ENCODE measurements at regions not wholly inside any gene's neighbourhood (a gene's known extent, or its start where the extent isn't known, plus 50 kb on each side); places are given as distances from the start of the nearest gene placed in this dataset.

DNA sequence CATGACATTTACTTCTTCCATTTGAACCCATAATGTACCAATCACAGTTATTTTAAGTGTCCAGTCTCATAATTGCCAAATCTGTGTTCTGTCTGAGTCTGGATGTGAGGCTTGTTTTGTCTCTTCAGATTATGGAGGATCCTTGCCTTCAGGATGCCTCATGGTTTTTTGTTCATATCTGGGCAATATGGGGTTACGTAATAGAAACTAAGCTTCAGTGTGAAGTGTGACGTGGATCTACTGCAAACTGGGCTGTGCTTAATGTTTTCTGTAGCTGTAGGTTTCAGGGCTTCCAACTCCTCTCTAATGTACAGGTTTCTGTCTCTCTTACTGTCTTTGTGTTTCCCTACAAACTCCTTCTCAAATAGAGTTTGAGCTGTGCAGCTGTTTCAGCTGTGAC is 223.7 kb upstream of the ADARB2 start:
- H3K9ac ChIP-seq (ENCODE audit: insufficient read length, low read depth): no peak overlapping the region
- H3K27me3 ChIP-seq (ENCODE audit: insufficient read depth, insufficient read length): no peaks in the 10 kb centered on the region
- H3K4me1 ChIP-seq (ENCODE audit: insufficient read depth, insufficient read length): no peaks in the 10 kb centered on the region
- H3K4me3 ChIP-seq (ENCODE audit: insufficient read length, low read depth): no peak overlapping the region
- no peak for DNase-seq (ENCODE audit: low read depth, low spot score)
- H3K9me3 ChIP-seq (ENCODE audit: insufficient read depth, low read length): no peaks in the 10 kb centered on the region
- H3K36me3 ChIP-seq (ENCODE audit: insufficient read depth, insufficient read length, low read length): no peaks in the 10 kb centered on the region
- TF ChIP-seq ZNF274 (IDR thresholded peaks at IDR 0.05; ENCODE audit: low read depth, low read length) (no peak), YY1 (IDR thresholded peaks at IDR 0.05; ENCODE audit: insufficient read depth, insufficient read length) (no peak), SUZ12 (IDR thresholded peaks at IDR 0.05; ENCODE audit: extremely low read depth, insufficient read depth, insufficient read length) (no peak)

DNA sequence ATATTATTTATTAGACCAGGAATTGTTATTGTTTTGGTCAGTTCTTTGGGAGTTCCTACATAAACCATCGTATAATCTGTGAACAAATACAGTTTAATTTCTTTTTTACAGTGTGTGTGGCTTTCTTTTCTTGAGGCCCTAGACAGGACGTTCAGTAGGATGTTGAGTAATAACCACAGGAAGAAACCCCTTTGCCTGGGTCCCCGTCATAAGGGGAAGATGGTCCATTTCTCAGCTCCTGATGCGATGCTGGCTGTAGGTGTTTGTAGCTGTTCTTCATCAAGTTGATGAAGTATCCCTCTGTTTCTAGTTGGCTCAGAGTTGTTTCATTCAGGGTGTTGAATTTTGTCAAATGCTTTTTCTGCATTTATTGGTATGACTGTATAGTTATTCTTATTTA is 219.7 kb upstream of the ADARB2 start:
- TF ChIP-seq ZNF274 (IDR thresholded peaks at IDR 0.05; ENCODE audit: low read depth, low read length): no peak
- no peak for TF ChIP-seq SUZ12 (IDR thresholded peaks at IDR 0.05; ENCODE audit: extremely low read depth, insufficient read depth, insufficient read length)
- no peak for TF ChIP-seq YY1 (IDR thresholded peaks at IDR 0.05; ENCODE audit: insufficient read depth, insufficient read length)
- Histone ChIP-seq H3K27me3 (ENCODE audit: insufficient read depth, insufficient read length) (no peaks in the 10 kb centered on the region), H3K4me1 (ENCODE audit: insufficient read depth, insufficient read length) (no peaks in the 10 kb centered on the region), H3K9ac (ENCODE audit: insufficient read length, low read depth) (no peak overlapping the region), H3K4me3 (ENCODE audit: insufficient read length, low read depth) (no peak overlapping the region), H3K36me3 (ENCODE audit: insufficient read depth, insufficient read length, low read length) (no peaks in the 10 kb centered on the region), H3K9me3 (ENCODE audit: insufficient read depth, low read length) (no peaks in the 10 kb centered on the region)
- DNase-seq (ENCODE audit: low read depth, low spot score): no peak

DNA sequence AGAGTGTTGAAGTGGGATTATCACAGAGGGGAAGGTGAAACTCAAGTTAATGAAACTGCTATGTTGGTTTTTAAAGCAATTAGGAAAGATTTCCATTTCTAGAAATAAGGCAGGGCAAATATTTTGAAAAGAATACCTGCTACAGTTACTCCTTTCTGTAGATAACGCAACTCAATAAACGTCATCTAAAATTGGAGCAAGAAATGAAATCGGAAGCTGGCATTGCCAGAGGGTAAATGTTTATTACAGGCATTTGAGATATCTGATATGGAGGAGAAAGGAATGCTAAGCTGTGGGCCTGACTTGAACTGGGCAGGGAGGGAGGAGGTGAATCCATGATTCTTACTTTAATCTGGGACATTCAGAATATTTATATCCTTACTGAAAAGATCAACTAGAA is 217.0 kb upstream of the ADARB2 start:
- Histone ChIP-seq H3K36me3 (ENCODE audit: insufficient read depth, insufficient read length, low read length) (no peaks in the 10 kb centered on the region), H3K4me3 (ENCODE audit: insufficient read length, low read depth) (no peak overlapping the region), H3K9me3 (ENCODE audit: insufficient read depth, low read length) (no peaks in the 10 kb centered on the region), H3K9ac (ENCODE audit: insufficient read length, low read depth) (no peak overlapping the region), H3K27me3 (ENCODE audit: insufficient read depth, insufficient read length) (no peaks in the 10 kb centered on the region), H3K4me1 (ENCODE audit: insufficient read depth, insufficient read length) (no peaks in the 10 kb centered on the region)
- DNase-seq (ENCODE audit: low read depth, low spot score): no peak
- TF ChIP-seq ZNF274 (IDR thresholded peaks at IDR 0.05; ENCODE audit: low read depth, low read length): no peak
- no peak for TF ChIP-seq YY1 (IDR thresholded peaks at IDR 0.05; ENCODE audit: insufficient read depth, insufficient read length)
- no peak for TF ChIP-seq SUZ12 (IDR thresholded peaks at IDR 0.05; ENCODE audit: extremely low read depth, insufficient read depth, insufficient read length)

DNA sequence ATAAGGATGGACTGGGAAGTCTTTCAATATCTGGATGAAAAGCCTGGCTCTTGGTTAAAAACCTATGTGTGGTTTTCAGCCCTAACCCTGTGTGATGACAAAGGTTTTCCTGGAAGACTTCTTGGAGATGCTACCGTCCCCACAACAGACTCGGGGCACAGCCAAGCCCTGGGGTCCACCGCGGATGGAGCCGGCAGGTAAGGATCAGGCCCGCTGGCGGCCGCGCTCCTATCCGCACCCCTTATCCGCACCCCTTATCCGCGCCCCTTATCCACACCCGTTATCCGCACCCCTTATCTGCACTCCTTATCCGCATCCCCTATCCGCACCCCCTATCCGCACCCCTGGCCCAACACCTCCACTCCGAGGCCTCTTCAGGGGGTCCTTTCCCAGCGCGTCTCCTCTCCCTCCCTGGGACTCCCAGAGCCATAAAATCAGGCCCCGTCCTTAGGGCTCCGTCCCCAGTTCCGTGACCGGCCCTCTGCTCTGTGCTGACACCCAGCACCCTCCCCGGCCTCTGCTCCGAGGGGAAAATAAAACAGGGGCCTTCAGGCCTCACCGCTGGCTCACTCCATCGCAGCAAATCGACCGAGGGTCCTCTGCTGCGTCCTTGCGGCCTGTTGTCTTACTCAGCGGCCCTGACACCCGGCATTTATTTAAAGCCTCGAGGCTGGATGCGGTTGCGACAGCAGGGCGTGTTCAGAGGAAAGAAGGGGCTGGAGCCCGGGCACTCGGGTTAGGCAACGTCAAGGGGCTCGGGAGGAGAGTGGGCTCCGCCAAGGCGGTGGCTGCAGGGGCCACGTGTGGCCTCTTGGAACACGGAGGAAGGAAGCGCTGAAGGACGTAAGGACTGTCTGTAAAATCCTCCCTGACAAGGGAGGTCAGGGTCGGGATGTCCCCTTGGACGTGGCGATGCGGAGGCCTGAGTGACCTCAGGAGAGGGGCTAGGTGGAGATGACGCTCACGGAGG is 215.1 kb upstream of the ADARB2 start:
- Histone ChIP-seq H3K27me3 (ENCODE audit: insufficient read depth, insufficient read length) (no peaks in the 10 kb centered on the region), H3K9ac (ENCODE audit: insufficient read length, low read depth) (no peak overlapping the region), H3K4me1 (ENCODE audit: insufficient read depth, insufficient read length) (no peaks in the 10 kb centered on the region), H3K36me3 (ENCODE audit: insufficient read depth, insufficient read length, low read length) (no peaks in the 10 kb centered on the region), H3K9me3 (ENCODE audit: insufficient read depth, low read length) (no peaks in the 10 kb centered on the region), H3K4me3 (ENCODE audit: insufficient read length, low read depth) (no peak overlapping the region)
- DNase-seq (ENCODE audit: low read depth, low spot score): no peak
- TF ChIP-seq ZNF274 (IDR thresholded peaks at IDR 0.05; ENCODE audit: low read depth, low read length) (no peak), YY1 (IDR thresholded peaks at IDR 0.05; ENCODE audit: insufficient read depth, insufficient read length) (no peak), SUZ12 (IDR thresholded peaks at IDR 0.05; ENCODE audit: extremely low read depth, insufficient read depth, insufficient read length) (no peak)

DNA sequence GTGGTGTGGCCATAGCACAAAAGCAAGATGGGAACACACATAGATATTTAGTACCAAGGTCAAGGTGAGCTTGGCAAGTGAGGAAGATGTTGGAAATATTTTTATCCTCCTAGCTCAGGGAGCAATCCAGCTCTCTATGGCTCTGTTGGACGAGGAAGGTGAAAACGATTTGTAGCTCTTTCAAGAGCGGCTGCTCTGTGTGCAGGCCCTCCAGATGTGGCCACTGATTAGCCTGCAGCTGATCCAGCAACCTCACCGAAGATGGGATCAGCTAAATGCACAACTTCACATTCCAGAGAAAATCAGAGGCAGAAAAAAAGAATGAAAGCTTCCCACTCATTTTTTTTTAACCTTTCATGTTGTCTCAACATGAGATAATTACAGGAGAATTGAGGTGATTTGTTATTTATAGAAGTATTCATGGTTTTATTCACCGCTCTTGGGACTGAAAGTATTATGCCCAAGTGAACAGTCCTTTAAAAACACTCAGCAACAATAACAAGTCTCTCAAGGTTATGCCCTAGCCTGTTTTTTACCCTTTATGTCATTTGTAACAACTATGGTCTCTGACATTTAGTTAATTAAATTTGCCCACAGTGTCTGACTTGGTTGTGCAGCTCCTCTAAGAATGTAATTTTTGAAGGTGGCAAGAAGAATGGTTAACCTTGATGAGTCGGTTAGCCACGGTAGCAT is 213.6 kb upstream of the ADARB2 start:
- H3K36me3 ChIP-seq (ENCODE audit: insufficient read depth, insufficient read length, low read length): no peaks in the 10 kb centered on the region
- H3K9ac ChIP-seq (ENCODE audit: insufficient read length, low read depth): no peak overlapping the region
- TF ChIP-seq SUZ12 (IDR thresholded peaks at IDR 0.05; ENCODE audit: extremely low read depth, insufficient read depth, insufficient read length) (no peak), ZNF274 (IDR thresholded peaks at IDR 0.05; ENCODE audit: low read depth, low read length) (no peak), YY1 (IDR thresholded peaks at IDR 0.05; ENCODE audit: insufficient read depth, insufficient read length) (no peak)

DNA sequence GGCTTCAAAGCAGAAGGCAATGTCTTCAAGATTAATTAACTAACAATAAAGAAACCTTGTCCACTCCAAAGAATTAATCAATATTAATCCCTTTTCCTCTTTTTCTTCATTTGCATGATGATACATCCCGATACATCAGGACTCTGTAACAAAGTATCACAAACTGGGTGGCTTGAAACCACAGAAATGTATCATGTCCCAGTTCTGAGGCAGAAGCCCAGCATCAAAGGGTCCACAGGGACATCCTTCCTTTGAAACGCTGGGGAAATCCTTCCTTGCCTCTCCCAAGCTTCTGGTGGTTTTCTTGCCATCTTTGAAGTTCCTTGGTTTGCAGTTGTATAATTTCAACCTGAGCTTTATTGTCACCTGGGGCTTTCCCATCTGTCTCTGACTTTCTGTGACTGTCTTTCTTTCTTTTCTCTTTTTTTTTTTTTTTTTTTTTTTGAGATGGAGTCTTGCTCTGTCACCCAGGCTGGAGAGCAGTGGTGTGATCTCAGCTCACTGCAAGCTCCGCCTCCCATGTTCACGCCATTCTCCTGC is 210.2 kb upstream of the ADARB2 start:
- Histone ChIP-seq H3K27me3 (ENCODE audit: insufficient read depth, insufficient read length) (no peaks in the 10 kb centered on the region), H3K4me3 (ENCODE audit: insufficient read length, low read depth) (no peak overlapping the region), H3K36me3 (ENCODE audit: insufficient read depth, insufficient read length, low read length) (no peaks in the 10 kb centered on the region), H3K9ac (ENCODE audit: insufficient read length, low read depth) (no peak overlapping the region), H3K4me1 (ENCODE audit: insufficient read depth, insufficient read length) (no peaks in the 10 kb centered on the region), H3K9me3 (ENCODE audit: insufficient read depth, low read length) (no peaks in the 10 kb centered on the region)
- no peak for DNase-seq (ENCODE audit: low read depth, low spot score)
- TF ChIP-seq ZNF274 (IDR thresholded peaks at IDR 0.05; ENCODE audit: low read depth, low read length) (no peak), YY1 (IDR thresholded peaks at IDR 0.05; ENCODE audit: insufficient read depth, insufficient read length) (no peak)

More for the DNA sequence above, 213.6 kb upstream of the ADARB2 start:
- Histone ChIP-seq H3K4me3 (ENCODE audit: insufficient read length, low read depth) (no peak overlapping the region), H3K9me3 (ENCODE audit: insufficient read depth, low read length) (no peaks in the 10 kb centered on the region), H3K4me1 (ENCODE audit: insufficient read depth, insufficient read length) (no peaks in the 10 kb centered on the region), H3K27me3 (ENCODE audit: insufficient read depth, insufficient read length) (no peaks in the 10 kb centered on the region)
- no peak for DNase-seq (ENCODE audit: low read depth, low spot score)

DNA sequence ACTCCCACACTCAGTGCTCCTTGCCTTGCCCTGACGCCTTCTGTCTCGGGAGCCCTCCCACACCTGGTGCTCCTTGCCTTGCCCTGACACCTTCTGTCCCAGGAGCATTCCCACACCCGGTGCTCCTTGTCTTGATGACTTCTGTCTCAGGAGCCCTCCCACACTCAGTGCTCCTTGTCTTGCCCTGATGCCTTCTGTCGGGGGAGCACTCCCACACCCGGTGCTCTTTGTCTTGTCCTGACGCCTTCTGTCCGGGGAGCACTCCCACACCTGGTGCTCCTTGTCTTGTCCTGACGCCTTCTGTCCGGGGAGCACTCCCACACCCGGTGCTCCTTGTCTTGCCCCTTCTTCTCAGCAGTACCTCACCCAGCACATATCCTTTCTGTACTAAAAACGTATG is 207.2 kb upstream of the ADARB2 start:
- no peak overlapping the region for H3K9ac ChIP-seq (ENCODE audit: insufficient read length, low read depth)
- no peaks in the 10 kb centered on the region for H3K27me3 ChIP-seq (ENCODE audit: insufficient read depth, insufficient read length)
- TF ChIP-seq SUZ12 (IDR thresholded peaks at IDR 0.05; ENCODE audit: extremely low read depth, insufficient read depth, insufficient read length) (no peak), YY1 (IDR thresholded peaks at IDR 0.05; ENCODE audit: insufficient read depth, insufficient read length) (no peak), ZNF274 (IDR thresholded peaks at IDR 0.05; ENCODE audit: low read depth, low read length) (no peak)
- DNase-seq (ENCODE audit: low read depth, low spot score): no peak
- no peaks in the 10 kb centered on the region for H3K4me1 ChIP-seq (ENCODE audit: insufficient read depth, insufficient read length)
- no peaks in the 10 kb centered on the region for H3K9me3 ChIP-seq (ENCODE audit: insufficient read depth, low read length)
- no peaks in the 10 kb centered on the region for H3K36me3 ChIP-seq (ENCODE audit: insufficient read depth, insufficient read length, low read length)
- no peak overlapping the region for H3K4me3 ChIP-seq (ENCODE audit: insufficient read length, low read depth)

Data from NT2/D1 (cell line).